B cell (primary cell): ENCODE measurements at regions not wholly inside any gene's neighbourhood (a gene's known extent, or its start where the extent isn't known, plus 50 kb on each side); places are given as distances from the start of the nearest gene placed in this dataset.

Experiments
- CTCF ChIP-seq: fragments of 200-600 bp; IDR thresholded peaks from one replicate; pipeline ENCODE4 v1.8.0; 2022; ENCODE audit warnings: antibody characterized with exemption, mild to moderate bottlenecking
- EZH2 ChIP-seq: IDR thresholded peaks from 2 replicates; pipeline ENCODE4 v1.6.1; 2012; ENCODE audit warnings: borderline replicate concordance, low read depth, mild to moderate bottlenecking, moderate library complexity, low read length; ENCODE audit not compliant: insufficient read depth, poor library complexity, severe bottlenecking

- TF ChIP-seq CTCF (no peak), EZH2 (no peak)
These were observed 188.5 kb upstream of the ANK3 start for GRCh38 chr10:60578217-60578616.
